ENCODE measurements at regions not wholly inside any gene's neighbourhood (a gene's known extent, or its start where the extent isn't known, plus 50 kb on each side); places are given as distances from the start of the nearest gene placed in this dataset.

- Histone ChIP-seq H3K36me3 (no peaks in the 10 kb centered on the region), H3K27me3 (peaks cover 0 to 98% (median 0%) of the 10 kb centered on the region in 7 donors), H3K27ac (peak overlapping the region in 9 of 10 donors; percentile 52 to 84 (median 77)), H3K4me3 (peak overlapping the region in 9 of 10 donors; percentile 34 to 62 (median 54)), H3K9me3 (no peaks in the 10 kb centered on the region), H3K4me1 (peaks cover 0 to 39% (median 10%) of the 10 kb centered on the region in 9 donors)
- intact Hi-C loops (cut with DNase I): loop anchor here in 5 of 10 donors (5.0 to 10.0 kb wide), 8 partner anchors 50 to 423 kb away; partner anchors contain the start of gene BCOR (in 1 of the 5)
- TF ChIP-seq, protein P1, sequence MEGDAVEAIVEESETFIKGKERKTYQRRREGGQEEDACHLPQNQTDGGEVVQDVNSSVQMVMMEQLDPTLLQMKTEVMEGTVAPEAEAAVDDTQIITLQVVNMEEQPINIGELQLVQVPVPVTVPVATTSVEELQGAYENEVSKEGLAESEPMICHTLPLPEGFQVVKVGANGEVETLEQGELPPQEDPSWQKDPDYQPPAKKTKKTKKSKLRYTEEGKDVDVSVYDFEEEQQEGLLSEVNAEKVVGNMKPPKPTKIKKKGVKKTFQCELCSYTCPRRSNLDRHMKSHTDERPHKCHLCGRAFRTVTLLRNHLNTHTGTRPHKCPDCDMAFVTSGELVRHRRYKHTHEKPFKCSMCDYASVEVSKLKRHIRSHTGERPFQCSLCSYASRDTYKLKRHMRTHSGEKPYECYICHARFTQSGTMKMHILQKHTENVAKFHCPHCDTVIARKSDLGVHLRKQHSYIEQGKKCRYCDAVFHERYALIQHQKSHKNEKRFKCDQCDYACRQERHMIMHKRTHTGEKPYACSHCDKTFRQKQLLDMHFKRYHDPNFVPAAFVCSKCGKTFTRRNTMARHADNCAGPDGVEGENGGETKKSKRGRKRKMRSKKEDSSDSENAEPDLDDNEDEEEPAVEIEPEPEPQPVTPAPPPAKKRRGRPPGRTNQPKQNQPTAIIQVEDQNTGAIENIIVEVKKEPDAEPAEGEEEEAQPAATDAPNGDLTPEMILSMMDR (IDR thresholded peaks at IDR 0.05): no peak
- 80 to 83% methylated on average over 15 of the region's 15 CpGs for WGBS, 2 donors
- ATAC-seq (no peak), DNase-seq (no peak)
Observed at GRCh38 chrX:40157228-40158035, 59.7 kb upstream of the BCOR start.

DNA sequence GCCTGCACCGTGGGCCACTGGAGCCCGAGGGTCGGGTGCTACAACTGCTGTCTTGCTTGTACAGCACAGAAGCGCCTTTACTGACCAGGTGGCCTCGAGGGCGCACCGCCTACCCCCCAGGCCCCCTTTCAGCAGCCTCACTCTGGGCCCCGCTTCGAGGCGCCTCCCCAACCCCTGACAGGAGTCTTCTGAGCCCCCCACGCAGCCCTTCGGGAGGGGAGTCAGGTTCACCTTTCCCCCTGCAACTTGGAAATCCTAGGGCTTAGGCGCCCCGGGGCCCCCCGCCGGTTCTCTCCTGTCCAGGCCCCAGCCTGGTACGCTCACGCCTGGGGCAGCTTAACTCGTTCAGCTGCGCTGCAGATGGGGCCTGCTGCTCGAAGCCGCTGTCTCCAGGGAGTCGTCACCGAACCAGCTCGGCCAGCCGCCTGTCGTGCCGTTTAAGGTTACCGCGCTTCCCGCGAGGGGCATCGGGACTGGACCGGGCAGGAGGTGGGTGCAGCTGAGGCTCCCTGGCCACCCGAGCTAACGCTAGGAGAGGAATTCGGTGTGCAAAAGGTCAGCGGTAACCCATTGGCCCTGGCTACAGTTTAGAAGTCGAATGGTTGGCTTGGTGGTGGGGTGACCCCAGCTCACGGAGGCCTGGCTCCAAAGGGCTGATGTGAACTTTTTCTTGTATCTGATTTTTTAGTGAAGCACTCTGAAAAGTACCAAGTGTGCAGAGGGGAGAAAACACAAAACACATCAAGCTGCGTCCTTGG is 58.9 kb upstream of the BCOR start:
- Histone ChIP-seq H3K27ac (no peak overlapping the region), H3K27me3 (peaks cover 0 to 99% (median 0%) of the 10 kb centered on the region in 7 donors), H3K36me3 (no peaks in the 10 kb centered on the region), H3K4me1 (peaks cover 0 to 44% (median 16%) of the 10 kb centered on the region in 9 donors), H3K9me3 (no peaks in the 10 kb centered on the region), H3K4me3 (no peak overlapping the region)
- TF ChIP-seq, protein P1 (IDR thresholded peaks at IDR 0.05): no peak
- intact Hi-C loops (cut with DNase I): loop anchor here in 5 of 10 donors (5.0 to 10.0 kb wide), 8 partner anchors 49 to 422 kb away; partner anchors contain the start of gene BCOR (in 1 of the 5)
- DNase-seq (no peak), ATAC-seq (no peak)
- WGBS, 2 donors: 98 to 99% methylated on average over 27 to 41 of the region's 41 CpGs

DNA sequence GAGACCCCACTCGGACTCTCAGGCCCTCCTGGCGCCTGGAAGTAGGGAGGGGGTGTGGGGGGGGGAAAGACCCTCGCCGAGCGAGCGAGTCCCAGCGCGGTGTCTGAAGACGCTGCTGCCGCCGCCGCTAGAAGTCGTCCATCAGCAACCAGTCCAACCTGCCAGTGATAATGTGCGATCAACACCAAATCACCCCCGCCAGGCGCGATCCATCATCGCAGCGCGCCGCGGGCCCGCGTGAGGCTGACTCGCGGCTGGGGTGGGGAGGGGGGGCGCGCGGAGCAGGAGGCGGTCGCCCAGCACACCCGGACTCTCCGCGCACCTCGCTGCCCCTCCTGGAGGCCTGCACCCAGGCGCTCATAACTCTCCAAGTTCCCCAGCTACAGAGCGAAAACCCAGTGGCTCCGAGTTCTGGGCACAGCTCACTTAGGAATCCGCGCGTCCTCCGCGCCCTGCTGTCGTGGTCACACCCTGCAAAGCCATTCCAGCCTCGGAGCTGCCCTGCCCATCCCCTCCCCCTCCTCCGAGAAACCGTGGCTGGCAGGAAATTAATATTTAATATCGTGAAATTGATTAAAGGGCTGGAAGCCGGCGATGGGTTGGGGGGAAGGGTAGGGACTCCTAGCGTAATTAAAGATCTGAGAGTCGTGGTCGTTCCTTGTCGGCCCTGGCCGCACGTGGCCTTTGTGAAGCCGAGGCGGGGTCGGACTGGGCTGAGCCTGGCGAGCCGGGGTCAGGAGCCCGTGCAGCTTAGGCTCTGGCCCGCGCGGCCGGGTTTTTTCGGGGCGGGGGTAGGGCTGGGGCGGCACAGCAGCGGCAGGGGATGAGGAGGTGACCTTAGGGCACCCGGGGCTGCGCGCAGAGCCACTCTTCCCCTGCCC is 58.1 kb upstream of the BCOR start:
- H3K4me3 ChIP-seq: peak overlapping the region; percentile 32 to 56 (median 53)
- peak overlapping the region; percentile 21 to 89 (median 82) for H3K27ac ChIP-seq
- H3K9me3 ChIP-seq: no peaks in the 10 kb centered on the region
- peaks cover 0 to 100% (median 0%) of the 10 kb centered on the region in 7 donors for H3K27me3 ChIP-seq
- TF ChIP-seq, protein P1 (IDR thresholded peaks at IDR 0.05): no peak
- peaks cover 0 to 44% (median 24%) of the 10 kb centered on the region in 9 donors for H3K4me1 ChIP-seq
- ATAC-seq (peak in 1 of 8 donors; percentile 4), DNase-seq (no peak)
- intact Hi-C loops (cut with DNase I): loop anchor here in 6 of 10 donors (2.0 to 10.0 kb wide), 10 partner anchors 19 to 421 kb away; partner anchors contain the start of gene BCOR (in 1 of the 6)
- no peaks in the 10 kb centered on the region for H3K36me3 ChIP-seq
- WGBS, 2 donors: 43 to 46% methylated on average over 21 to 73 of the region's 73 CpGs
